ENCODE measurements at regions not wholly inside any gene's neighbourhood (a gene's known extent, or its start where the extent isn't known, plus 50 kb on each side); places are given as distances from the start of the nearest gene placed in this dataset.
"Not testable (repeated sequence)": the region's sequence is repeated elsewhere in the genome, so short reads cannot be mapped to it uniquely, and the experiment has no call there.

DNA sequence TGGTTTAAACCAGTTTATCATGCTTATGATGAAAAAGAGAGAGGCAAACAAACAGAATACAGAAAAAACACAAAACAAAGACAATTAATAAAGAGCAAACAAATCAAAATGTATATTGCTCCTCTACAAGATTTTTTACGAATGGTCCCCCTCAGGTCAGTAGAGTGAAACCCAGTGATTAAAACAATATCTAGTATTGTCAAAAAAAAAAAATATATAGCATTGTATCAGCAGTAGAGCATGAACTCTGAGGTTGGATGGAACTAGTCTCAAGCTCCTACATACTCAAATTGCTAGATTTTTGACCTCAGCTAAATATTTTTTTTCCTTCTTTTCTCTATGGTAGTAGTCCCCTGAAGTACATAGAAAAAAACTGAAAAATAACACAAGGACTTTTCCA, 290.3 kb upstream of the LUZP2 start:
- no peak overlapping the region for H3K27ac ChIP-seq
- no peak for TF ChIP-seq ZFX (IDR thresholded peaks at IDR 0.05; ENCODE audit: borderline replicate concordance)
- TF ChIP-seq CTCF (IDR thresholded peaks at IDR 0.05) = no peak

DNA sequence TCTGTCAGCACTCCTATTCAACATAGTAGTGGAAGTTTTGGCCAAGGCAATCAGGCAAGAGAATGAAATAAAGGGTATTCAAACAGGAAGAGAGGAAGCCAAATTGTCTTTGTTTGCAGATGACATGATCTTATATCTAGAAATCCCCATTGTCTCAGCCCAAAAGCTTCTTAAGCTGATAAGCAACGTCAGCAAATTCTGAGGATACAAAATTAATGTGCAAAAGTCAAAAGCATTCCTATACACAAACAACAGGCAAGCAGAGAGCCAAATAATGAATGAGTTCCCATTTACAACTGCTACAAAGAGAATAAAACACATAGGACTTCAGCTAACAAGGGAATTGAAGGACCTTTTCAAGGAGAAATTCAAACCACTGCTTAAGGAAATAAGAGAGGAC, 280.4 kb upstream of the LUZP2 start:
- no peak overlapping the region for H3K27ac ChIP-seq
- TF ChIP-seq ZFX (IDR thresholded peaks at IDR 0.05; ENCODE audit: borderline replicate concordance) (no peak), CTCF (IDR thresholded peaks at IDR 0.05) (no peak)

- H3K27ac ChIP-seq = not testable (repeated sequence)
Observed at GRCh38 chr11:24217319-24217718, 279.5 kb upstream of the LUZP2 start.

- TF ChIP-seq CTCF (IDR thresholded peaks at IDR 0.05) = no peak
- no peak for TF ChIP-seq ZFX (IDR thresholded peaks at IDR 0.05; ENCODE audit: borderline replicate concordance)
- no peak overlapping the region for H3K27ac ChIP-seq
Observed at GRCh38 chr11:24225501-24225900, 271.4 kb upstream of the LUZP2 start.

- H3K27ac ChIP-seq = no peak overlapping the region
- TF ChIP-seq CTCF (IDR thresholded peaks at IDR 0.05) (no peak), ZFX (IDR thresholded peaks at IDR 0.05; ENCODE audit: borderline replicate concordance) (no peak)
Observed at GRCh38 chr11:24226606-24227005, 270.2 kb upstream of the LUZP2 start.

DNA sequence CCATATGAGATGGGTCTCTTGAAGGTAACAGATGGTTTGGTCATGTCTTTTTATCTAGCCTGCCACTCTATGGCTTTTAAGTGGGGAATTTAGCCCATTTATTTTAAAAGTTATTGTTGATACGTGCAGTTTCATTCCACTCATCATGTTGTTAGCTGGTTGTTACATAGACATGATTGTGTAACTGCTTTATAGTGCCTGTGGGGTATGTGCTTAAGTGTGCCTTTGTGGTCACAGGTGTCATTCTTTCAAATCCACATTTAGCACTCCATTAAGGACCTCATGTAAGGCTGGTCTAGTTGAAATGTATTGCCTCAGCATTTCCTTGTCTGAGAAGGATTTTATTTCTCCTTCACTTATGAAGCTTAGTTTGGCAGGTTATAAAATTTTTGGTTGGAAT, 263.8 kb upstream of the LUZP2 start:
- H3K27ac ChIP-seq = no peak overlapping the region
- TF ChIP-seq CTCF (IDR thresholded peaks at IDR 0.05) (no peak), ZFX (IDR thresholded peaks at IDR 0.05; ENCODE audit: borderline replicate concordance) (no peak)

DNA sequence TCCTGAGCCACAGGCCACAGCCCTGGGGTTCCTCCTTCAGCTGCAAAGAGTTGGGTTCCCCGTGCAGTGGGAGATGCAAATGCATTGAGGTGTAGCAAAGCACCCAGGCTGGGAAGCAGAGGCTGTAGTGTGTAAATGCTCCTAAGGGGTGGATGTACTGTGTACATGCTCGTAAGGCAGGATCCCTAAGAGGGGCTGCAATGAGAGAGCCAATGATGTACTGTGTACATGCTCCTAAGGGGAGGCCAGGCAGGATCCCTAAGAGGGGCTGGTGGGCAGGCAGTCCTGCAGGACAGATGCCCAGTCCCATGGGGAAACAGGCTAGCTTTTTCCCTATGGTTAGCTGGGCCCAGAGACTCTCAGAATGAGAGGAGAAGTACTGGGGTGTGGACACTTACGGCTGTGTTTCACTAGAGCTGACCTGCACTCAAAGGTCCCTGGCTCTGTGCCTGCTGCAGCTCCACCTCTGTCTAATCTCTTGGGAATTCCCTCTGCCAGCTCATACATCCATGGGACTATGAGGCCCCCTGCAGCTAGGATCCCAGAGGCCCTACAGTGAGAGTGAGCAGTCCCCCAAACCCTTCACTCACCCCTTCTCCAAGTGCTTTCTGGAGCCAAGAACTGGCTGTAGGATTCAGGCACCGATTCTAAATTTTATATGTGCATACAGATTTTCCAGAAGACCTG, 261.9 kb upstream of the LUZP2 start:
- H3K27ac ChIP-seq = no peak overlapping the region
- TF ChIP-seq ZFX (IDR thresholded peaks at IDR 0.05; ENCODE audit: borderline replicate concordance) = no peak
- no peak for TF ChIP-seq CTCF (IDR thresholded peaks at IDR 0.05)
